ENCODE measurements at regions not wholly inside any gene's neighbourhood (a gene's known extent, or its start where the extent isn't known, plus 50 kb on each side); places are given as distances from the start of the nearest gene placed in this dataset.

DNA sequence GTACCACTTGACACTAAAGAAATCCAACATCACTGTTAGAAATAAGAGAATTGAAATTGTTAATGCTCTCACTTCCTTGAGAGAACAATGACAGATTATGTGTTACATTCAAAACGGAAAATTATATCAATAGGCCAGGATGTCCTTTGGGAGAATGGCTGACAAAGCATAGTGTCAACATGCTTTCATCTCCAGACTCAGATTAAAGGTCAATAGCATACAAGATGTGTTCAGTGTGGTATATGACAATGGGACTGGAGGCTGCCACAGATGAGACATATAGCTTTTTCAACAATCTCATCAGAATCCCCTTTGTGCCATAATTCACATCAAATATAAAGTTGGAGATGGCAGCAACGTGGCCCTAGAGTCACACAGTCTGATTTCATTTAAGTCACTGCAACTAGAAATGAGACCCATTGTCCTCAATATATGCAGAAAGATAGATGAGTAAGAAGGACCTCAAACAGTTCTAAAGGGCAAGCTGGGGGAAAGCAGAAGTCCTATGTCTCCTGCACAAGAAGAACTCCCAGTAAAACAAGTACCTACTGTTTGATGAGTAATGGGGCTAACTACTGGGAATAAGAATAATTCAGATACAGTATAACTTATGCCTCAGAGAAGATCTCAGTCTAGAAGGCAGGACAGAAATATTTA is 327.9 kb downstream of the TTLL7 start:
- H3K4me3 ChIP-seq (ENCODE audit: low read length), result no peak overlapping the region
- no peak for TF ChIP-seq CTCF (conservative IDR thresholded peaks at IDR 0.05; ENCODE audit: low read length)
- DNase-seq (ENCODE audit: low read depth), result no peak

- no peak overlapping the region for H3K4me3 ChIP-seq (ENCODE audit: low read length)
- DNase-seq (ENCODE audit: low read depth), result peak; percentile 8
- TF ChIP-seq CTCF (conservative IDR thresholded peaks at IDR 0.05; ENCODE audit: low read length), result no peak
These were observed 357.0 kb downstream of the TTLL7 start for GRCh38 chr1:83641796-83642443.

GRCh38 chr1:83641206-83641658 is 357.7 kb downstream of the TTLL7 start:
- peak; percentile 35 for DNase-seq (ENCODE audit: low read depth)
- peak overlapping the region; percentile 1; the same call in 1 of the 2 replicates for H3K4me3 ChIP-seq (ENCODE audit: low read length)
- TF ChIP-seq CTCF (conservative IDR thresholded peaks at IDR 0.05; ENCODE audit: low read length), result no peak

DNA sequence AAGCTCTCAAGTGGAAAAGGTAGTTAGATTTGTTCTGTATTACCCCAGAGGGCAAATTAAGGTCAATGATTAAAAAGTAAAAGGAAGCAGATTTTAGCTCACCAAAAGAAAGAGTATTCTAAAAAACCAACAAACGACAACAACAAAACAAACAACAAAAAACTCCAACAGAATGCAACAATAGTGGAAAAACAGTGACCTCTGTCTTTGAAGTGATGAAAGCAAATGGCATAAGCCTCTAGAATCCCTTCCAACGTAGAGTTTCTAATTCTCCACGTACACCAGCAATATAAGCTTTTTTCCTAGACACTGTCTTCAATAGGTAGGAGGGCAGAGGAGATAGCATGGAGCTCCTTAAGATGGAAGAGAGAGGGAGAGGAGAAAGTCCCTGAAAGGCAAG is 359.1 kb downstream of the TTLL7 start:
- H3K4me3 ChIP-seq (ENCODE audit: low read length), result no peak overlapping the region
- DNase-seq (ENCODE audit: low read depth), result no peak
- TF ChIP-seq CTCF (conservative IDR thresholded peaks at IDR 0.05; ENCODE audit: low read length), result no peak

GRCh38 chr1:83637586-83637985 is 361.3 kb downstream of the TTLL7 start:
- H3K4me3 ChIP-seq (ENCODE audit: low read length), result no peak overlapping the region
- DNase-seq (ENCODE audit: low read depth), result no peak
- TF ChIP-seq CTCF (conservative IDR thresholded peaks at IDR 0.05; ENCODE audit: low read length), result no peak

- no peak overlapping the region for H3K4me3 ChIP-seq (ENCODE audit: low read length)
- no peak for DNase-seq (ENCODE audit: low read depth)
- TF ChIP-seq CTCF (conservative IDR thresholded peaks at IDR 0.05; ENCODE audit: low read length), result no peak
These were observed 361.9 kb downstream of the TTLL7 start for GRCh38 chr1:83637009-83637408.

DNA sequence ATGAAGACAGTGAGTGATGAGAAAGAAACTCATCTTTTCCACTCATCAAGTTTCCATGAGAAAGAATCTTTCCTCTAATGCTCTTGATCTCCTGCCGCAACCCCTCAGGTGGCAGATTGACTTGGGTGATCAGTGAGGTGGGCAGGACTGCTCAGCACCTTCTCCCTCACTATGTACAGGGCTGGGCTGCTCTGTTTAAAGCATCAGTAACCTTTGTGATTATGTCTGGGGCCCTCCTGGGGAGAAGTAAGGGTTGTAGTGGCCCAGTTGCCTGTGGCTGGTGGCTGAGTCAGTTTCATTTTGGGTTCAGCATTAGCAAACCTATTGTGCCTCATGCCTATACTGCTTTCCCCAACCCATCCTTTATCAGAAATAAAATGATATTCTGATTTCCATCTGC is 366.0 kb downstream of the TTLL7 start:
- TF ChIP-seq CTCF (conservative IDR thresholded peaks at IDR 0.05; ENCODE audit: low read length), result no peak
- H3K4me3 ChIP-seq (ENCODE audit: low read length), result no peak overlapping the region
- DNase-seq (ENCODE audit: low read depth), result no peak
